GM12878 (cell line): ENCODE measurements at regions not wholly inside any gene's neighbourhood (a gene's known extent, or its start where the extent isn't known, plus 50 kb on each side); places are given as distances from the start of the nearest gene placed in this dataset.

Experiments used
- ATAC-seq: fragments of 200-7000 bp; cut with Tn5 transposase; 3 replicates; pipeline ENCODE4 v1.9.1; 2020; ENCODE audit warnings: mild to moderate bottlenecking, moderate library complexity
- BruUV-seq: library from RNA; stranded (reverse); fragments of 400-500 nt; replicated peaks from 2 replicates; lab custom pipeline; 2021; lab: Mats Ljungman, UMichigan
- CTCF ChIA-PET: fragments of 300-600 bp; sonication (Branson Sonifier 250); formaldehyde crosslinking; extraction: SDS; loops from one replicate; lab custom pipeline; 2021; ENCODE audit warnings: inconsistent platforms; lab: Yijun Ruan, JAX
- POLR2A ChIA-PET: fragments of 350-600 bp; formaldehyde crosslinking; extraction: SDS; loops from one replicate; lab custom pipeline; 2021; ENCODE audit warnings: inconsistent platforms; lab: Charles Lee
- RAD21 ChIA-PET: fragments of 300-600 bp; sonication (Branson Sonifier 250); formaldehyde crosslinking; loops from one replicate; lab custom pipeline; 2023; ENCODE audit warnings: antibody characterized with exemption; ENCODE audit not compliant: unreplicated experiment; lab: Charles Lee
- SMC1A ChIA-PET: fragments of 300-600 bp; sonication (Branson Sonifier 250); formaldehyde crosslinking; loops from one replicate; lab custom pipeline; 2023; ENCODE audit not compliant: unreplicated experiment, uncharacterized antibody; lab: Charles Lee
- DNase-seq: peaks from one replicate; pipeline ENCODE4 v3.0.0-alpha.2; 2011; ENCODE audit warnings: low read depth, low spot score
- FAIRE-seq: peaks from 3 replicates; lab custom pipeline; 2011; peaks lifted over from hg19 to GRCh38; lab: Jason Lieb, UNC
- H2AFZ ChIP-seq: 2 replicates; pipeline ENCODE4 v1.6.0; 2011; ENCODE audit warnings: low read depth, low read length, control low read depth; ENCODE audit not compliant: control insufficient read depth
- H3K27ac ChIP-seq: 2 replicates; pipeline ENCODE4 v1.5.1; 2011; ENCODE audit warnings: control low read depth; ENCODE audit not compliant: control insufficient read depth, insufficient read depth
- H3K27me3 ChIP-seq, 2 experiments: replicated peaks in 1 of 2; 2 replicates each; pipeline versions ENCODE4 v1.6.0 to v1.6.1; 2011; ENCODE audit warnings: low read length in 1 of 2; ENCODE audit not compliant: control insufficient read depth in 2 of 2, insufficient read depth in 2 of 2
- H3K36me3 ChIP-seq, 2 experiments: 2 replicates each; pipeline ENCODE4 v1.5.1; 2011; ENCODE audit warnings: low read length in 1 of 2; ENCODE audit not compliant: control insufficient read depth in 2 of 2, insufficient read depth in 2 of 2
- H3K4me1 ChIP-seq: 2 replicates; pipeline ENCODE4 v1.6.1; 2011; ENCODE audit warnings: mild to moderate bottlenecking, low read length, moderate library complexity, mixed read lengths; ENCODE audit not compliant: control insufficient read depth, insufficient read depth
- H3K4me2 ChIP-seq: 2 replicates; pipeline ENCODE4 v1.6.0; 2011; ENCODE audit warnings: control low read depth; ENCODE audit not compliant: control insufficient read depth, insufficient read depth
- H3K4me3 ChIP-seq: fragments of 200-600 bp; sonication (generic); 2 replicates; pipeline ENCODE4 v1.5.1; 2016
- H3K79me2 ChIP-seq: 2 replicates; pipeline ENCODE4 v1.6.0; 2011; ENCODE audit warnings: low read length; ENCODE audit not compliant: control insufficient read depth, insufficient read depth
- H3K9ac ChIP-seq: 2 replicates; pipeline ENCODE4 v1.8.0; 2011; ENCODE audit warnings: low read length, control low read depth, mixed read lengths; ENCODE audit not compliant: control insufficient read depth, insufficient read depth
- H3K9me3 ChIP-seq: replicated peaks from 3 replicates; pipeline ENCODE4 v1.5.1; 2011; ENCODE audit warnings: mild to moderate bottlenecking, low read length; ENCODE audit not compliant: control insufficient read depth, insufficient read depth
- H4K20me1 ChIP-seq: 2 replicates; pipeline ENCODE4 v1.6.0; 2011; ENCODE audit not compliant: control insufficient read depth, insufficient read depth
- BCL11A ChIP-seq: IDR thresholded peaks from 2 replicates; pipeline ENCODE4 v1.6.1; 2011; ENCODE audit warnings: low read depth, low read length
- CEBPZ ChIP-seq: fragments of 150-350 bp; IDR thresholded peaks from 2 replicates; pipeline ENCODE4 v1.6.1; 2016; ENCODE audit warnings: low read depth, low read length
- CUX1 ChIP-seq: IDR thresholded peaks from 2 replicates; pipeline ENCODE4 v1.6.1; 2012; ENCODE audit warnings: improper control_type of control experiment, low read depth, low read length; ENCODE audit not compliant: insufficient replicate concordance
- HDAC2 ChIP-seq: fragments of 200-600 bp; sonication (generic); IDR thresholded peaks from 2 replicates; pipeline ENCODE4 v1.6.1; 2017
- HDAC6 ChIP-seq: fragments of 200-600 bp; sonication (generic); IDR thresholded peaks from one replicate; pipeline ENCODE4 v1.8.0; 2017; ENCODE audit warnings: antibody characterized with exemption; ENCODE audit not compliant: unreplicated experiment
- MTA3 ChIP-seq: IDR thresholded peaks from 2 replicates; pipeline ENCODE4 v1.6.1; 2012; ENCODE audit warnings: low read length, inconsistent platforms, borderline replicate concordance
- NBN ChIP-seq: fragments of 450-650 bp; IDR thresholded peaks from 2 replicates; pipeline ENCODE4 v1.6.1; 2016
- NR2C1 ChIP-seq: fragments of 450-650 bp; IDR thresholded peaks from 2 replicates; pipeline ENCODE4 v1.6.1; 2017; ENCODE audit warnings: antibody characterized with exemption, mild to moderate bottlenecking, moderate library complexity
- PRDM15 ChIP-seq: fragments of 450-650 bp; formaldehyde crosslinking; IDR thresholded peaks from 2 replicates; pipeline ENCODE4 v1.4.0; 2020; ENCODE audit warnings: mild to moderate bottlenecking, moderate library complexity
- TBL1XR1 ChIP-seq: IDR thresholded peaks from 2 replicates; pipeline ENCODE4 v1.6.1; 2012; ENCODE audit warnings: low read depth, low read length, improper control_type of control experiment
- ZNF217 ChIP-seq: fragments of 450-650 bp; IDR thresholded peaks from 2 replicates; pipeline ENCODE4 v1.6.1; 2017; ENCODE audit warnings: antibody characterized with exemption, mild to moderate bottlenecking
- ZNF274 ChIP-seq: IDR thresholded peaks from one replicate; pipeline ENCODE4 v1.8.0; 2011; ENCODE audit not compliant: insufficient read length, insufficient read depth
- ZZZ3 ChIP-seq: IDR thresholded peaks from 2 replicates; pipeline ENCODE4 v1.6.1; 2011; ENCODE audit warnings: low read depth; ENCODE audit not compliant: control insufficient read depth, insufficient read length
- WGBS: methylation state at CpG from one replicate; pipeline ENCODE4 v1.1.6; 2016; ENCODE audit warnings: low lambda C conversion rate; ENCODE audit not compliant: insufficient replicate concordance, insufficient coverage; ENCODE audit errors: missing lambda C conversion rate; 5-methylcytosine and 5-hydroxymethylcytosine counted together
- in situ Hi-C: fragments of 300-500 bp; cut with MboI; formaldehyde crosslinking; loops from 9 replicates; pipeline ENCODE4 v1.14.3; 2018; ENCODE audit warnings: mixed read lengths
- intact Hi-C: fragments of 100-400 bp; cut with micrococcal nuclease; formaldehyde crosslinking; loops from one replicate; pipeline ENCODE4 v1.14.2; 2022; ENCODE audit not compliant: unreplicated experiment

- Histone ChIP-seq H3K9ac (no peak overlapping the region), H3K4me1 (no peaks in the 10 kb centered on the region), H3K4me3 (no peak overlapping the region), H3K27me3 (no peaks in the 10 kb centered on the region; a peak in 1 of 4 replicates), H3K36me3 (no peaks in the 10 kb centered on the region), H3K27ac (no peak overlapping the region), H4K20me1 (no peaks in the 10 kb centered on the region), H3K79me2 (no peaks in the 10 kb centered on the region), H3K9me3 (no peaks in the 10 kb centered on the region), H2AFZ (no peak overlapping the region), H3K4me2 (no peak overlapping the region)
- no TSS peak for BruUV-seq
- ATAC-seq = no peak
- SMC1A ChIA-PET = no interaction called here
- RAD21 ChIA-PET = no interaction called here
- in situ Hi-C loops (no loop called here), intact Hi-C loops (no loop called here)
- CTCF ChIA-PET = no interaction called here
- no peak for TF ChIP-seq PRDM15 (CRISPR knock-in tag)
- no peak for TF ChIP-seq HDAC2
- TF ChIP-seq NR2C1 = no peak
- TF ChIP-seq ZNF217 = no peak
- TF ChIP-seq BCL11A = no peak
- no peak for TF ChIP-seq TBL1XR1
- TF ChIP-seq ZNF274 = no peak
- TF ChIP-seq MTA3 = no peak
- TF ChIP-seq ZZZ3 = no peak
- TF ChIP-seq HDAC6 = no peak
- no peak for TF ChIP-seq CUX1
- no peak for TF ChIP-seq NBN
- TF ChIP-seq CEBPZ = no peak
- 22% methylated on average over 3 of the region's 3 CpGs for WGBS
- POLR2A ChIA-PET = no interaction called here
- DNase-seq = no peak
- no peak for FAIRE-seq
These were observed 115.0 kb upstream of the EGFLAM start for GRCh38 chr5:38143384-38143783.
